HEK293 (cell line): ENCODE measurements at regions not wholly inside any gene's neighbourhood (a gene's known extent, or its start where the extent isn't known, plus 50 kb on each side); places are given as distances from the start of the nearest gene placed in this dataset.

Experiments
- CTCF ChIA-PET: fragments of 350-600 bp; formaldehyde crosslinking; extraction: SDS; loops from one replicate; lab custom pipeline; 2021; ENCODE audit warnings: antibody characterized with exemption; lab: Yijun Ruan, JAX
- POLR2A ChIA-PET: fragments of 300-600 bp; formaldehyde crosslinking; extraction: SDS; loops from one replicate; lab custom pipeline; 2020; ENCODE audit warnings: antibody characterized with exemption, inconsistent platforms; lab: Yijun Ruan, JAX
- H3K27ac ChIP-seq: fragments of 200-500 bp; sonication (Bioruptor generic); 2 replicates; pipeline ENCODE4 v1.5.1; 2014; ENCODE audit warnings: low read depth, low read length, control low read depth, inconsistent platforms; ENCODE audit errors: extremely low read depth
- H3K36me3 ChIP-seq, 2 experiments: fragments of 200-500 bp in 1 of 2; sonication (Bioruptor generic) in 1 of 2; 1 replicate in 1 of 2; 2 replicates in 1 of 2; pipeline ENCODE4 v1.5.1; 2014 to 2017; ENCODE audit warnings: inconsistent platforms in 2 of 2, low read length in 2 of 2; ENCODE audit not compliant: control insufficient read depth in 2 of 2, insufficient read depth in 1 of 2
- H3K4me1 ChIP-seq: fragments of 200-500 bp; sonication (Bioruptor generic); 2 replicates; pipeline ENCODE4 v1.5.1; 2014; ENCODE audit warnings: mild to moderate bottlenecking, low read length, inconsistent platforms; ENCODE audit not compliant: control insufficient read depth, insufficient read depth
- H3K4me3 ChIP-seq: 2 replicates; pipeline ENCODE4 v1.5.1; 2011; ENCODE audit warnings: low read depth, mild to moderate bottlenecking, control low read depth, low read length, moderate library complexity
- H3K9me3 ChIP-seq: fragments of 200-500 bp; sonication (Bioruptor generic); 2 replicates; pipeline ENCODE4 v1.5.1; 2014; ENCODE audit warnings: low read depth, low read length, inconsistent platforms; ENCODE audit not compliant: control insufficient read depth, insufficient read depth
- HOXC10 ChIP-seq: sonication (generic); formaldehyde crosslinking; IDR thresholded peaks from 2 replicates; pipeline ENCODE4 v1.8.1; 2023; ENCODE audit warnings: mild to moderate bottlenecking, missing genetic modification reagents
- KLF1 ChIP-seq: fragments of 450-650 bp; formaldehyde crosslinking; IDR thresholded peaks from 2 replicates; pipeline ENCODE4 v1.5.1; 2016; ENCODE audit warnings: missing biosample characterization, missing genetic modification characterization
- MYNN ChIP-seq: fragments of 450-650 bp; formaldehyde crosslinking; IDR thresholded peaks from 2 replicates; pipeline ENCODE4 v1.5.1; 2016; ENCODE audit warnings: missing biosample characterization, missing genetic modification characterization, borderline replicate concordance
- SCRT1 ChIP-seq: fragments of 450-650 bp; formaldehyde crosslinking; IDR thresholded peaks from 2 replicates; pipeline ENCODE4 v1.5.1; 2016; ENCODE audit warnings: missing biosample characterization, missing genetic modification characterization, borderline replicate concordance
- ZBTB20 ChIP-seq: fragments of 450-650 bp; formaldehyde crosslinking; IDR thresholded peaks from 2 replicates; pipeline ENCODE4 v1.5.1; 2016; ENCODE audit warnings: missing biosample characterization, missing genetic modification characterization
- ZFP41 ChIP-seq: fragments of 450-650 bp; formaldehyde crosslinking; IDR thresholded peaks from 2 replicates; pipeline ENCODE4 v1.5.1; 2016; ENCODE audit warnings: missing biosample characterization, missing genetic modification characterization, borderline replicate concordance
- ZNF221 ChIP-seq: fragments of 450-650 bp; formaldehyde crosslinking; IDR thresholded peaks from 2 replicates; pipeline ENCODE4 v1.5.1; 2017; ENCODE audit warnings: missing biosample characterization, missing genetic modification characterization, borderline replicate concordance
- ZNF239 ChIP-seq: fragments of 450-650 bp; formaldehyde crosslinking; IDR thresholded peaks from 2 replicates; pipeline ENCODE4 v1.5.1; 2016; ENCODE audit warnings: missing biosample characterization, missing genetic modification characterization
- ZNF426 ChIP-seq: fragments of 450-650 bp; formaldehyde crosslinking; IDR thresholded peaks from 2 replicates; pipeline ENCODE4 v1.5.1; 2017; ENCODE audit warnings: missing biosample characterization, missing genetic modification characterization, mild to moderate bottlenecking, inconsistent platforms, moderate library complexity
- ZNF555 ChIP-seq: fragments of 450-650 bp; formaldehyde crosslinking; conservative IDR thresholded peaks from 2 replicates; pipeline ENCODE4 v1.5.1; 2017; ENCODE audit warnings: missing biosample characterization, mild to moderate bottlenecking, missing genetic modification characterization, inconsistent platforms
- ZNF596 ChIP-seq: fragments of 450-650 bp; IDR thresholded peaks from 2 replicates; pipeline ENCODE4 v1.5.0; 2018; ENCODE audit warnings: missing biosample characterization, mild to moderate bottlenecking, missing genetic modification characterization, moderate library complexity
- ZNF664 ChIP-seq: fragments of 450-650 bp; formaldehyde crosslinking; IDR thresholded peaks from 2 replicates; pipeline ENCODE4 v1.5.1; 2016; ENCODE audit warnings: missing biosample characterization, missing genetic modification characterization
- ZNF701 ChIP-seq: fragments of 450-650 bp; formaldehyde crosslinking; IDR thresholded peaks from 2 replicates; pipeline ENCODE4 v1.5.1; 2016; ENCODE audit warnings: missing biosample characterization, missing genetic modification characterization
- ZNF76 ChIP-seq: fragments of 450-650 bp; formaldehyde crosslinking; IDR thresholded peaks from 2 replicates; pipeline ENCODE4; 2016; ENCODE audit warnings: low read depth, missing biosample characterization, missing genetic modification characterization, borderline replicate concordance
- TF ChIP-seq, protein P1 (sequence below): sonication (generic); formaldehyde crosslinking; IDR thresholded peaks from 2 replicates; pipeline ENCODE4 v1.8.1; 2022; ENCODE audit warnings: mild to moderate bottlenecking, moderate library complexity, missing genetic modification reagents
- TF ChIP-seq, protein P2 (sequence below): fragments of 450-650 bp; formaldehyde crosslinking; IDR thresholded peaks from 2 replicates; pipeline ENCODE4 v1.5.1; 2016; ENCODE audit warnings: missing biosample characterization, missing genetic modification characterization
- TF ChIP-seq, protein P3 (sequence below): fragments of 450-650 bp; formaldehyde crosslinking; IDR thresholded peaks from 2 replicates; pipeline ENCODE4 v1.5.1; 2016; ENCODE audit warnings: missing biosample characterization, missing genetic modification characterization, low read depth
- TF ChIP-seq, protein P4 (sequence below): fragments of 450-650 bp; formaldehyde crosslinking; IDR thresholded peaks from 2 replicates; pipeline ENCODE4 v1.5.1; 2016; ENCODE audit warnings: missing biosample characterization, missing genetic modification characterization
- TF ChIP-seq, protein P5 (sequence below): fragments of 450-650 bp; formaldehyde crosslinking; IDR thresholded peaks from 2 replicates; pipeline ENCODE4 v1.5.1; 2016; ENCODE audit warnings: missing biosample characterization, missing genetic modification characterization

DNA sequence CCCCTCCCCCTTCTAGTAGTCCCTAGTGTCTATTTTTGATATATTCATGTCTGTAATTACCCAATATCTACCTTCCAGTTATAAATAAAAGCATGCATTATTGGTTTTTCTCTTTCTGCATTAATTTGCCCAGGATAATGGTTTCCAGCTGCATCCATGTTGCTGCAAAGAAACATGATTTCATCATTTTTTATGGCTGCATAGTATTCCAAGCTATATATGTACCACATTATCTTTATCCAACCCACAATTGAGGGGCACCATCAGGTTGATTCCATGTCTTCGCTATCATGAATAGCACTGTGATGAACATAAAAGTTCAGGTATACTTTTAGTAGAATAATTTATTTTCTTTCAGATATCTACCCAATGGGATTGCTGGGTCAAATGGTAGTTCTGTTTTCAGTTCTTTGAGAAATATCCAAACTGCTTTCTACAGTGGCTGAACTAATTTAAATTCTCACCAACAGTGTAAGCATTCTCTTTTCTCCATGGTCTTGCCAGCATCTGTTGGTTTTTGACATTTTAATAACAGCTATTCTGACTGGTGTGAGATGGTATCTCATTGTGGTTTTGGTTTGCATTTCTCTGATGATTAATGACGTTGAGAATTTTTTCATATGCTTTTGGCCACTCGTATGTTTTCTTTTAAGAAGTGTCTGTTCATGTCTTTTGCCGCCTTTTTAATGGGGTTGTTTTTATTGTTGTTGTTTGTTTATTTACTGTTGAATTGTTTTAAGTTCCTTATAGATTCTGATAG is 746.1 kb upstream of the MEF2C start:
- no peaks in the 10 kb centered on the region for H3K9me3 ChIP-seq
- POLR2A ChIA-PET: no interaction called here
- TF ChIP-seq, protein P1, sequence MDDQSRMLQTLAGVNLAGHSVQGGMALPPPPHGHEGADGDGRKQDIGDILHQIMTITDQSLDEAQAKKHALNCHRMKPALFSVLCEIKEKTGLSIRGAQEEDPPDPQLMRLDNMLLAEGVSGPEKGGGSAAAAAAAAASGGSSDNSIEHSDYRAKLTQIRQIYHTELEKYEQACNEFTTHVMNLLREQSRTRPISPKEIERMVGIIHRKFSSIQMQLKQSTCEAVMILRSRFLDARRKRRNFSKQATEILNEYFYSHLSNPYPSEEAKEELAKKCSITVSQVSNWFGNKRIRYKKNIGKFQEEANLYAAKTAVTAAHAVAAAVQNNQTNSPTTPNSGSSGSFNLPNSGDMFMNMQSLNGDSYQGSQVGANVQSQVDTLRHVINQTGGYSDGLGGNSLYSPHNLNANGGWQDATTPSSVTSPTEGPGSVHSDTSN (CRISPR knock-in tag): no peak
- TF ChIP-seq ZNF596 (tag by site-specific recombination): no peak
- no peak for TF ChIP-seq KLF1 (tag by site-specific recombination)
- TF ChIP-seq ZNF426 (tag by site-specific recombination): no peak
- TF ChIP-seq ZNF664: no peak
- TF ChIP-seq ZNF239 (tag by site-specific recombination): no peak
- no peak for TF ChIP-seq ZNF555 (tag by site-specific recombination)
- TF ChIP-seq, protein P2, sequence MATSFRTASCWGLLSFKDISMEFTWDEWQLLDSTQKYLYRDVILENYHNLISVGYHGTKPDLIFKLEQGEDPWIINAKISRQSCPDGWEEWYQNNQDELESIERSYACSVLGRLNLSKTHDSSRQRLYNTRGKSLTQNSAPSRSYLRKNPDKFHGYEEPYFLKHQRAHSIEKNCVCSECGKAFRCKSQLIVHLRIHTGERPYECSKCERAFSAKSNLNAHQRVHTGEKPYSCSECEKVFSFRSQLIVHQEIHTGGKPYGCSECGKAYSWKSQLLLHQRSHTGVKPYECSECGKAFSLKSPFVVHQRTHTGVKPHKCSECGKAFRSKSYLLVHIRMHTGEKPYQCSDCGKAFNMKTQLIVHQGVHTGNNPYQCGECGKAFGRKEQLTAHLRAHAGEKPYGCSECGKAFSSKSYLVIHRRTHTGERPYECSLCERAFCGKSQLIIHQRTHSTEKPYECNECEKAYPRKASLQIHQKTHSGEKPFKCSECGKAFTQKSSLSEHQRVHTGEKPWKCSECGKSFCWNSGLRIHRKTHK (tag by site-specific recombination): no peak
- TF ChIP-seq ZNF221 (tag by site-specific recombination): no peak
- TF ChIP-seq, protein P3, sequence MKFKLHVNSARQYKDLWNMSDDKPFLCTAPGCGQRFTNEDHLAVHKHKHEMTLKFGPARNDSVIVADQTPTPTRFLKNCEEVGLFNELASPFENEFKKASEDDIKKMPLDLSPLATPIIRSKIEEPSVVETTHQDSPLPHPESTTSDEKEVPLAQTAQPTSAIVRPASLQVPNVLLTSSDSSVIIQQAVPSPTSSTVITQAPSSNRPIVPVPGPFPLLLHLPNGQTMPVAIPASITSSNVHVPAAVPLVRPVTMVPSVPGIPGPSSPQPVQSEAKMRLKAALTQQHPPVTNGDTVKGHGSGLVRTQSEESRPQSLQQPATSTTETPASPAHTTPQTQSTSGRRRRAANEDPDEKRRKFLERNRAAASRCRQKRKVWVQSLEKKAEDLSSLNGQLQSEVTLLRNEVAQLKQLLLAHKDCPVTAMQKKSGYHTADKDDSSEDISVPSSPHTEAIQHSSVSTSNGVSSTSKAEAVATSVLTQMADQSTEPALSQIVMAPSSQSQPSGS (tag by site-specific recombination): no peak
- TF ChIP-seq HOXC10 (CRISPR knock-in tag): no peak
- TF ChIP-seq ZFP41 (tag by site-specific recombination): no peak
- TF ChIP-seq SCRT1 (tag by site-specific recombination): no peak
- TF ChIP-seq ZBTB20 (tag by site-specific recombination): no peak
- TF ChIP-seq ZNF76 (tag by site-specific recombination): no peak
- no peak for TF ChIP-seq MYNN
- no peak for TF ChIP-seq ZNF701 (tag by site-specific recombination)
- TF ChIP-seq, protein P4, sequence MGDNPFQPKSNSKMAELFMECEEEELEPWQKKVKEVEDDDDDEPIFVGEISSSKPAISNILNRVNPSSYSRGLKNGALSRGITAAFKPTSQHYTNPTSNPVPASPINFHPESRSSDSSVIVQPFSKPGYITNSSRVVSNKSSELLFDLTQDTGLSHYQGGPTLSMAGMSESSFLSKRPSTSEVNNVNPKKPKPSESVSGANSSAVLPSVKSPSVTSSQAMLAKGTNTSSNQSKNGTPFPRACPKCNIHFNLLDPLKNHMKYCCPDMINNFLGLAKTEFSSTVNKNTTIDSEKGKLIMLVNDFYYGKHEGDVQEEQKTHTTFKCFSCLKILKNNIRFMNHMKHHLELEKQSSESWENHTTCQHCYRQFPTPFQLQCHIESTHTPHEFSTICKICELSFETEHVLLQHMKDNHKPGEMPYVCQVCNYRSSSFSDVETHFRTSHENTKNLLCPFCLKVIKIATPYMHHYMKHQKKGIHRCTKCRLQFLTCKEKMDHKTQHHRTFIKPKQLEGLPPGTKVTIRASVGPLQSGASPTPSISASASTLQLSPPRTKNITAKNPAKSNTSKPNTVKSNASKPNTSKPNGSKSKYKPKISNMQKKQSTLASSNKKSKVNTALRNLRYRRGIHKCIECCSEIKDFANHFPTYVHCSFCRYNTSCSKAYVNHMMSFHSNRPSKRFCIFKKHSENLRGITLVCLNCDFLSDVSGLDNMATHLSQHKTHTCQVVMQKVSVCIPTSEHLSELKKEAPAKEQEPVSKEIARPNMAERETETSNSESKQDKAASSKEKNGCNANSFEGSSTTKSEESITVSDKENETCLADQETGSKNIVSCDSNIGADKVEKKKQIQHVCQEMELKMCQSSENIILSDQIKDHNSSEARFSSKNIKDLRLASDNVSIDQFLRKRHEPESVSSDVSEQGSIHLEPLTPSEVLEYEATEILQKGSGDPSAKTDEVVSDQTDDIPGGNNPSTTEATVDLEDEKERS: no peak
- TF ChIP-seq, protein P5, sequence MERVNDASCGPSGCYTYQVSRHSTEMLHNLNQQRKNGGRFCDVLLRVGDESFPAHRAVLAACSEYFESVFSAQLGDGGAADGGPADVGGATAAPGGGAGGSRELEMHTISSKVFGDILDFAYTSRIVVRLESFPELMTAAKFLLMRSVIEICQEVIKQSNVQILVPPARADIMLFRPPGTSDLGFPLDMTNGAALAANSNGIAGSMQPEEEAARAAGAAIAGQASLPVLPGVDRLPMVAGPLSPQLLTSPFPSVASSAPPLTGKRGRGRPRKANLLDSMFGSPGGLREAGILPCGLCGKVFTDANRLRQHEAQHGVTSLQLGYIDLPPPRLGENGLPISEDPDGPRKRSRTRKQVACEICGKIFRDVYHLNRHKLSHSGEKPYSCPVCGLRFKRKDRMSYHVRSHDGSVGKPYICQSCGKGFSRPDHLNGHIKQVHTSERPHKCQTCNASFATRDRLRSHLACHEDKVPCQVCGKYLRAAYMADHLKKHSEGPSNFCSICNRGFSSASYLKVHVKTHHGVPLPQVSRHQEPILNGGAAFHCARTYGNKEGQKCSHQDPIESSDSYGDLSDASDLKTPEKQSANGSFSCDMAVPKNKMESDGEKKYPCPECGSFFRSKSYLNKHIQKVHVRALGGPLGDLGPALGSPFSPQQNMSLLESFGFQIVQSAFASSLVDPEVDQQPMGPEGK (tag by site-specific recombination): no peak
- H3K36me3 ChIP-seq: no peaks in the 10 kb centered on the region
- H3K4me1 ChIP-seq: no peaks in the 10 kb centered on the region
- H3K27ac ChIP-seq: no peak overlapping the region
- H3K4me3 ChIP-seq: no peak overlapping the region
- CTCF ChIA-PET: no interaction called here
